ENCODE measurements at regions not wholly inside any gene's neighbourhood (a gene's known extent, or its start where the extent isn't known, plus 50 kb on each side); places are given as distances from the start of the nearest gene placed in this dataset.

DNA sequence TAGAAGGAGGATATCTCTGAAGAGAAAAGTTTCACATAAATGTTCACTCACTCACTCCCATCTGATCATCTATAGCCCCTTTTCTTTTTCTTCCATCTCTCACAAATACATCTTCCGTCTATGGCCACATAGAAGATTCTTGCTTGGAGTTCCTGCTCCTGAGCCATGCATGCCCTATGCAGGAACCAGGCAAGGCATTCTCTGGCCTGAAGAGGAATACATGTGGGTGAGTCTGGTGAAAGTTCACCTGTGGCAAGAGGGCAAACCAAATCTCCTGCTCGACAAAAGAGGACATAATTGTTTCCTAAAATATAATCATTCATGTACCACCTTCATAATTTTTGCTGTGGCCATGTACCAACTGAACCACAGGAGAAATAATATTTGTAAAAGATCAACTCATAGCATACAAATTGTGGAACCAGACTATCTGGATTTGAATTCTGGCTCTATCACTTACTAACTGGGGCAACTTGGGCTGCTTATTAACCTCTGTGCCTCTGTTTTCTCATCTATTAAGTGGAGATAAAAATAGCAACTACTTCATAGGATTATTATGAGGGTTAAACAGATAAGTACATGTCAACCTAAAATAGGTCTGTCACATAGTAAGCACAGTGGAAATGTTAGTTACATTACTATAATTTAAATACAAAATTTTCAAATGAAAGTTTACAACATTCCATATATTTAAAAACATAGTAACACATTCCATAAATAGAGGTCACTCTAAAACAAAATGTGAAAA, 121.2 kb upstream of the NFIB start:
- no peak for TF ChIP-seq LEF1 (IDR thresholded peaks at IDR 0.05; ENCODE audit: borderline replicate concordance)
- TF ChIP-seq SP1 (IDR thresholded peaks at IDR 0.05): no peak
- TF ChIP-seq L3MBTL2 (conservative IDR thresholded peaks at IDR 0.05): no peak
- no peak for TF ChIP-seq FOXA1 (IDR thresholded peaks at IDR 0.05)
- TF ChIP-seq ZNF384 (IDR thresholded peaks at IDR 0.05): no peak
- no peak for TF ChIP-seq ELF4 (IDR thresholded peaks at IDR 0.05)
- no peak for TF ChIP-seq FOXM1 (IDR thresholded peaks at IDR 0.05; ENCODE audit: borderline replicate concordance)
- TF ChIP-seq SUZ12 (IDR thresholded peaks at IDR 0.05): no peak
- TF ChIP-seq CTBP1 (IDR thresholded peaks at IDR 0.05; ENCODE audit: borderline replicate concordance): no peak
- TF ChIP-seq BHLHE40 (IDR thresholded peaks at IDR 0.05; ENCODE audit: borderline replicate concordance): no peak
- TF ChIP-seq NFRKB (IDR thresholded peaks at IDR 0.05): no peak
- TF ChIP-seq, protein P1, sequence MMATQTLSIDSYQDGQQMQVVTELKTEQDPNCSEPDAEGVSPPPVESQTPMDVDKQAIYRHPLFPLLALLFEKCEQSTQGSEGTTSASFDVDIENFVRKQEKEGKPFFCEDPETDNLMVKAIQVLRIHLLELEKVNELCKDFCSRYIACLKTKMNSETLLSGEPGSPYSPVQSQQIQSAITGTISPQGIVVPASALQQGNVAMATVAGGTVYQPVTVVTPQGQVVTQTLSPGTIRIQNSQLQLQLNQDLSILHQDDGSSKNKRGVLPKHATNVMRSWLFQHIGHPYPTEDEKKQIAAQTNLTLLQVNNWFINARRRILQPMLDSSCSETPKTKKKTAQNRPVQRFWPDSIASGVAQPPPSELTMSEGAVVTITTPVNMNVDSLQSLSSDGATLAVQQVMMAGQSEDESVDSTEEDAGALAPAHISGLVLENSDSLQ (IDR thresholded peaks at IDR 0.05): no peak
- TF ChIP-seq HDGF (IDR thresholded peaks at IDR 0.05; ENCODE audit: borderline replicate concordance): no peak
- TF ChIP-seq TARDBP (IDR thresholded peaks at IDR 0.05): no peak
- TF ChIP-seq ARNT (IDR thresholded peaks at IDR 0.05): no peak
- no peak for TF ChIP-seq FOXK2 (IDR thresholded peaks at IDR 0.05)
- ChIA-PET POLR2A (no interaction called here), CTCF (interaction anchor here (1.6 kb wide), 1 partner anchor 16 kb away, joined by 6 read pairs; no protein-coding TSS in a partner anchor)
- no peak for DNase-seq (ENCODE audit: extremely low spot score)

DNA sequence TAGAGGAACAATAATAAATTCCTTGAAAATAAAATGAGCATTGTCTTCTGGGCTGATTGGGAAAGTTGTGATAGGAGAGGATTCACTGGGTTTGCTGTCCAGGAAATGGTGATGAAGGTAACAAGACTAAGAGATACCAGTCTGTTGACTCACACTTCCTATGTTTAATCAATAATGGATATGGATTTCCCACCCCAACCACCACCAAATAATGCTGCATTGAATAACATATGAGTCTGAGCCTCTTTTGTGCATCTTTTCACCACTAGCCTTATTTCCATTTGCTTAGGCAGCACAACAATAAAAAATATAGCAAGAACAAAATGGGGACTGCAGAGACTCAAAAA, 120.2 kb upstream of the NFIB start:
- CTCF ChIA-PET: interaction anchor here (0.7 to 1.6 kb wide), 3 partner anchors 8 to 69 kb away, joined by 3 to 6 read pairs (median 3); no protein-coding TSS in a partner anchor
- POLR2A ChIA-PET: interaction anchor here (0.6 kb wide), 1 partner anchor 75 kb away, joined by 3 read pairs; no protein-coding TSS in a partner anchor
- TF ChIP-seq LEF1 (IDR thresholded peaks at IDR 0.05; ENCODE audit: borderline replicate concordance) (no peak), BHLHE40 (IDR thresholded peaks at IDR 0.05; ENCODE audit: borderline replicate concordance) (no peak), ELF4 (IDR thresholded peaks at IDR 0.05) (no peak), FOXK2 (IDR thresholded peaks at IDR 0.05) (no peak), SUZ12 (IDR thresholded peaks at IDR 0.05) (no peak), SP1 (IDR thresholded peaks at IDR 0.05) (no peak), ARNT (IDR thresholded peaks at IDR 0.05) (no peak), HDGF (IDR thresholded peaks at IDR 0.05; ENCODE audit: borderline replicate concordance) (no peak), FOXA1 (IDR thresholded peaks at IDR 0.05) (no peak), TARDBP (IDR thresholded peaks at IDR 0.05) (no peak)
- TF ChIP-seq, protein P1 (IDR thresholded peaks at IDR 0.05): no peak
- DNase-seq (ENCODE audit: extremely low spot score): no peak

DNA sequence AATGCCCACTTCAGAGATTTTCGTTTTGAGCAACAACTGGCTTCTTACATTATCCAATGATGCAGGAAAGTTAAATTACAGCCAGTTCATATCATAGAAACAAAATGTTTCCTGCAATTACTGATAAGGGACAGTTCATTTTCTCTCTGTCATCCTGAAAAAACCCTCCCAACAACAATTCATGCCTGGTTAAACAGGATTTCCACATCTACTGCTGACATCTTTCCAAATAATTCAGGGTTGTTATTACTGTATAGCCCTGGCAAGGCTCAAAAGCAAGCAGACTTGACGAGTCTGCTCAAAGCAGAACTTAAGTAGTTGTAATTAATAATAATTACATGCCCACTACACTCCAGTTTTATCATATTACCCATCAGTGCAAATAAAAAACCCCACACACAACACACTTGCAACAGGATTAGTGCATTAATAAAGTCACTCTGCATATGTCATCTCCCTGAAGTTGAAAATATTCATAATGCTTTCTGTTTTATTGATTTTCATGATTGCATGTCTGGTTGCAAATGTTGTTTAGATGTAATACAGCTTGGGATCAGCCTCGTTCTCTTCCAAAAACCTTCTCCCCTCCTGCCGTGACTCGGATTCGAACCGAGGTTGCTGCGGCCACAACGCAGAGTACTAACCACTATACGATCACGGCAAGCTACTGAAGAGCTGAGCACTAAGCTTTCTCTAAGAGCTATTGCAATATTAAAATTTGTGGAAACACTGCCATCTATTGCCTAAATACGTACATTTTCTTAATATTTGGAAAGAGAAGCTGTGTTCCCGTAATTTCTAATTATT, 119.6 kb upstream of the NFIB start:
- no peak for TF ChIP-seq ELF4 (IDR thresholded peaks at IDR 0.05)
- no peak for TF ChIP-seq TARDBP (IDR thresholded peaks at IDR 0.05)
- TF ChIP-seq CTBP1 (IDR thresholded peaks at IDR 0.05; ENCODE audit: borderline replicate concordance): no peak
- TF ChIP-seq SP1 (IDR thresholded peaks at IDR 0.05): no peak
- no peak for TF ChIP-seq FOXA1 (IDR thresholded peaks at IDR 0.05)
- no peak for TF ChIP-seq FOXM1 (IDR thresholded peaks at IDR 0.05; ENCODE audit: borderline replicate concordance)
- TF ChIP-seq NFRKB (IDR thresholded peaks at IDR 0.05): no peak
- TF ChIP-seq, protein P1 (IDR thresholded peaks at IDR 0.05): no peak
- TF ChIP-seq ARNT (IDR thresholded peaks at IDR 0.05): no peak
- TF ChIP-seq HDGF (IDR thresholded peaks at IDR 0.05; ENCODE audit: borderline replicate concordance): no peak
- no peak for TF ChIP-seq ZNF384 (IDR thresholded peaks at IDR 0.05)
- no peak for TF ChIP-seq BHLHE40 (IDR thresholded peaks at IDR 0.05; ENCODE audit: borderline replicate concordance)
- no peak for TF ChIP-seq L3MBTL2 (conservative IDR thresholded peaks at IDR 0.05)
- TF ChIP-seq LEF1 (IDR thresholded peaks at IDR 0.05; ENCODE audit: borderline replicate concordance): no peak
- no peak for TF ChIP-seq SUZ12 (IDR thresholded peaks at IDR 0.05)
- no peak for TF ChIP-seq FOXK2 (IDR thresholded peaks at IDR 0.05)
- POLR2A ChIA-PET: interaction anchor here (0.6 kb wide), 1 partner anchor 74 kb away, joined by 3 read pairs; no protein-coding TSS in a partner anchor
- CTCF ChIA-PET: interaction anchor here (0.7 to 1.6 kb wide), 3 partner anchors 9 to 68 kb away, joined by 3 to 6 read pairs (median 3); no protein-coding TSS in a partner anchor
- DNase-seq (ENCODE audit: extremely low spot score): peak; percentile 16

DNA sequence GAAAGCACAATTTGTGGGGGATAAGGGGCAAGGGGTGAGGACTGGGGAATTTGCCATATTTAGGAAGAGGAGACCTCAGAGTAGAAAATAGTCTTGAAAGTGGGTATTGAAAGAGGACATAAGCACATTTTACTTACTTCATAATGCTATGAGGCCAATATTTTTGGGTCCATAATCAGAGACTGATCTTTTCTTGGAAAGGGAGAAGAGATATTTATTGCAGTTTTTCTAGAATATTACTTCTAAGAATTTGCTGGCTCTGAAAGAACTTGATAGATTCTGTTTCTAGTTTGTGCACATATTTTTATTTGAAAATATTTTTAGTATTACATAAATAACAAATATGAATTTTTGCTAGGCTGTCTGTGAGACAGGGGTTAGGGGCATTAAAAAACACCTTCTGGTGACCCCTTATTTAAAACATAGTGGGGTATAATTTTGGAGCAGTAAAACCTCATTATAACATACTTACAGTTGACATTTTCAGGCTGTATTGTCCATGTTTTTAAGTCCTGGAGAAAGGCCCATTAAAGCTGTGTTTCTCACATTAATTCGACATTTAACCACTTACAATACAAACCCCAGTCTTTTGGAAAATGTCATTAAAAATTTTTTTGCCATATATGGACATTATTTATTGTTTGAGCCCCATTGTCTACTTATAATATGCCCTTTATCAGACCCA, 118.9 kb upstream of the NFIB start:
- POLR2A ChIA-PET: no interaction called here
- TF ChIP-seq, protein P1 (IDR thresholded peaks at IDR 0.05): no peak
- TF ChIP-seq ELF4 (IDR thresholded peaks at IDR 0.05) (no peak), LEF1 (IDR thresholded peaks at IDR 0.05; ENCODE audit: borderline replicate concordance) (no peak), CTBP1 (IDR thresholded peaks at IDR 0.05; ENCODE audit: borderline replicate concordance) (no peak), FOXA1 (IDR thresholded peaks at IDR 0.05) (no peak), L3MBTL2 (conservative IDR thresholded peaks at IDR 0.05) (no peak), TARDBP (IDR thresholded peaks at IDR 0.05) (no peak), ARNT (IDR thresholded peaks at IDR 0.05) (no peak), HDGF (IDR thresholded peaks at IDR 0.05; ENCODE audit: borderline replicate concordance) (no peak), BHLHE40 (IDR thresholded peaks at IDR 0.05; ENCODE audit: borderline replicate concordance) (no peak), NFRKB (IDR thresholded peaks at IDR 0.05) (no peak), ZNF384 (IDR thresholded peaks at IDR 0.05) (no peak), FOXM1 (IDR thresholded peaks at IDR 0.05; ENCODE audit: borderline replicate concordance) (no peak), FOXK2 (IDR thresholded peaks at IDR 0.05) (no peak), SP1 (IDR thresholded peaks at IDR 0.05) (no peak), SUZ12 (IDR thresholded peaks at IDR 0.05) (no peak)
- CTCF ChIA-PET: no interaction called here
- no peak for DNase-seq (ENCODE audit: extremely low spot score)

Data from HEK293T (cell line).